HEK293T (cell line): ENCODE measurements at regions not wholly inside any gene's neighbourhood (a gene's known extent, or its start where the extent isn't known, plus 50 kb on each side); places are given as distances from the start of the nearest gene placed in this dataset.

ENCODE experiments used
- BHLHE40 ChIP-seq: fragments of 450-650 bp; IDR thresholded peaks from 2 replicates; pipeline ENCODE4 v1.6.1; 2016; ENCODE audit warnings: mild to moderate bottlenecking, moderate library complexity, borderline replicate concordance
- ELF4 ChIP-seq: fragments of 450-650 bp; IDR thresholded peaks from 2 replicates; pipeline ENCODE4 v1.6.1; 2017; ENCODE audit warnings: antibody characterized with exemption
- FOXA1 ChIP-seq: fragments of 450-650 bp; IDR thresholded peaks from 2 replicates; pipeline ENCODE4 v1.6.1; 2016; ENCODE audit warnings: mild to moderate bottlenecking
- FOXM1 ChIP-seq: fragments of 450-650 bp; IDR thresholded peaks from 2 replicates; pipeline ENCODE4 v1.6.1; 2017; ENCODE audit warnings: mild to moderate bottlenecking, borderline replicate concordance
- NFRKB ChIP-seq: fragments of 450-650 bp; IDR thresholded peaks from 2 replicates; pipeline ENCODE4 v1.6.1; 2016; ENCODE audit warnings: mild to moderate bottlenecking, moderate library complexity
- PKNOX1 ChIP-seq: fragments of 450-650 bp; IDR thresholded peaks from 2 replicates; pipeline ENCODE4 v1.6.1; 2016
- SP1 ChIP-seq: fragments of 450-650 bp; IDR thresholded peaks from 2 replicates; pipeline ENCODE4 v1.6.1; 2017
- TARDBP ChIP-seq: fragments of 450-650 bp; IDR thresholded peaks from 2 replicates; pipeline ENCODE4 v1.6.1; 2016

- TF ChIP-seq BHLHE40 (no peak), PKNOX1 (no peak), FOXA1 (no peak), TARDBP (no peak), SP1 (no peak), FOXM1 (no peak), NFRKB (no peak), ELF4 (no peak)
Observed at GRCh38 chr5:145466533-145466932, 368.6 kb downstream of the PRELID2 start.
